UCSD-AML1 (cell line): ENCODE measurements at regions not wholly inside any gene's neighbourhood (a gene's known extent, or its start where the extent isn't known, plus 50 kb on each side); places are given as distances from the start of the nearest gene placed in this dataset.

Experiments used
- DNase-seq: peaks from one replicate; lab custom pipeline; 2025; ENCODE audit not compliant: unreplicated experiment; lab: John Stamatoyannopoulos, UW

DNA sequence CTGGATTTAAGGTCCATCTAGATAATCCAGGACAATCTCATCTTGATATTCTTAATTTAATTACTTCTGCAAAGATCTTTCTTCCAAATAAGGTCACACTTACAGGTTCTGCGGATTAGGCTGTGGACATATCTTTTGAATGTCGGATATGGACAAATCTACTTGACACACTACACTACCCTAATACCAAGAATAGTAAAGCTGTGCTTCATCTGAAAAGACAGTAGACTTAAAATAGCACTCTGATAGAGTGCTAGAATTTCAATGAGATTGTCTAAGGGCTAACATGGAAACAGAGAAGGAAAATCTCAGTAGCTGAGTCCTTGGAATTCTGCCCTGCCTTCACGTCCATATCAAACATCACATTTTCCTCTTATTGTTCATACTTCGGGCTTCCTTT lies 1238.0 kb downstream of the EPHA7 start:
- DNase-seq, result no peak

DNA sequence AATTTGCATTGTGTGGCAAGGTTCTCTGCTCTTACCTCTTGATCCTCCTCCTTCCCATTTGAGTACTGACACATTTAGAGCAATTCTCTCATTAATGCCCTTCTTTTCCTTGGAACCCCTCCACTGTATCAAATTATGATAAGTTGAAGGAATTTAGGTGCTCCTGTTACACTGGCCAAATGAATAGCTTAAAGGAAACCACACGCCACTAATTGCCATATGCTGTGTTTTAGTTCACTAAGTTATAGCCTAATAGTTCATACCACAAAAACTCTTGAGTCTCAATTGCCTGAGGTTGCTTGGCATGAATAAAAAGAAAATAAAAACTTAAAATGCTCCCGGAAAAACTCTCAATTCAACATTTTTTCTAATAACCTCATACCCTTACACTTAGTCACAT lies 1239.3 kb downstream of the EPHA7 start:
- no peak for DNase-seq

DNA sequence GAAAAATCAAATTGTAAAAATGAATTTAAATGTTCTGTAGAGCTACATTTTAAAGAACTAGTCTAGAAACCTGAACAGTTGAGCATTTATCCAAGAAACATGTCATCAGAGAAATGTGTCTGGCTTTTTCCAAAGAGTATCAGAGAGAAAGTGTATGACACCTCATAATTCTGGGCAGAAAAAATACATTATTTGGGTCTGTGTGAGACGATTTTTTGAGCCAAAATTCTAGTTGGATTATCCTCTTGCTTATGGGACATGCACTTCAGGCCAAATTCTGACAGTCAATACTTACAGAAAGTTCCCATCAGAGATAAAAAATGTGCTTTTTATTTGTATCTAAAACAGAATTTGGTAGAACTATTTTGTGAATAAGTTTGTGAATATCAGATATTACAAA lies 1242.7 kb downstream of the EPHA7 start:
- no peak for DNase-seq

DNA sequence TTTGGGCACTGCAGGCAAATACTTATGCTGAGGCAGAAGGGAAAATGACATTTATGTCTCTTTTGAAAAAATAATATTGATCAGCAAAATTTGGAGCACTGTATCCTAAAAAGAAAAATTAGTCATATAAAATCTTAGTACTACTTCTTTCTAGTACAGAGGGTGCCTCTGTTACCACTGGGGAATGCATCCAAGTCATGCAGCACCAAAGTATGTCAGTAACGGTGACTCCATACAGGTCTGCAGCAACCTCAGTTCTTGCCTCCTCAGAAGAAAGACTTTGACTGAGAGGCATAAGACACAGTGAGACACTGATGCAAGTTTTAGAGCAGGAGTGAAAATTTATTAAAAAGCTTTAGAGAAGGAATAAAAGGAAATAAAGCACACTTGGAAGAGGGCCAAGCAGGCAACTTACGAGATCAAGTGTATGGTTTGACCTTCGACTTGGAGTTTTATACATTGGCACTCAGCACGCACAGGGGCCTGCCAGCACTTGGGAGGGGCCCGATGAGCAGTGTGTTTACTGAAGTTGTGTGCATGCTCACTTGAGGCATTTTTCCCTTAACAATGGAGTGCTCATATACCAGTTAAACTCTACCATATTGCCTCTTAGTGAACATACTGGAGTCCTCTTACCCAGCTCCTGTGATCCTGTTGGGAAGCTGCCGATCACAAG lies 1244.8 kb downstream of the EPHA7 start:
- DNase-seq, result no peak

DNA sequence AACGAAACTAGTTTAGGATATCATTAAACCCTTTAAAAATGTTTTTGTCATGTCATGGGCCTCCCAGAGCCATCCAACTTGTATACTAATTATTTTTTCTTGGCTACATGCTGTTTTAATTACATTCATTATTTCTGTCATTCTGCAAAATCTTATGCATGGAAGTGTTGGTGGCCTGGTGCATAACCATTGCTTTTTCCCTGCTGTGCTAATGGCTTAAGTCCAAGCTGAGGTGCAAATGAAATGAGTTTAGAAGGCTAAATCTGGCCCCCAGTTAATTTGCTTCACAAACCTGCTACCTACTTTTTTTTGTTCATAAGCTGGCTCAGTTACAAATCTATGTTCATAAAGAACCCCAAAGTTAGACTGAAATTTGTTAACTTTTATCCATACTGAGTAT lies 1249.9 kb downstream of the EPHA7 start:
- DNase-seq, result no peak

DNA sequence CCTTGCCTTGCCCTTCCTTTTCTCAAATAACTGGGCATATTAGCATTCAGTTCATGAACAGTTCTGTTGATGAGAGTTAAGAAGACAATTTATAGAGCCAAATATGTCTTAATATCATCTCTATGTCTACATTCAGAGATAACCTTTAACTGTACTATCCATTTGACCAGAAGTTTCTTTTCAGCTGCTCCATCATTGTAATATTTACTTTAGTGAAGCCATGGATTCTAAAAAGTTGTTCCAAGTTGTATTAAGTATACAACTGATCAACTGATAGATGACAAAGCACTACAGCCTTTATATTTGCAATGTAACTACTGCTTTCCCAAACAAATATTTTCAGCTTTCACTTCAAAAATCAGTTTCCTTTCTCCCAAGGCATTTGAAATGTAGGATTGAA lies 1252.7 kb downstream of the EPHA7 start:
- no peak for DNase-seq

DNA sequence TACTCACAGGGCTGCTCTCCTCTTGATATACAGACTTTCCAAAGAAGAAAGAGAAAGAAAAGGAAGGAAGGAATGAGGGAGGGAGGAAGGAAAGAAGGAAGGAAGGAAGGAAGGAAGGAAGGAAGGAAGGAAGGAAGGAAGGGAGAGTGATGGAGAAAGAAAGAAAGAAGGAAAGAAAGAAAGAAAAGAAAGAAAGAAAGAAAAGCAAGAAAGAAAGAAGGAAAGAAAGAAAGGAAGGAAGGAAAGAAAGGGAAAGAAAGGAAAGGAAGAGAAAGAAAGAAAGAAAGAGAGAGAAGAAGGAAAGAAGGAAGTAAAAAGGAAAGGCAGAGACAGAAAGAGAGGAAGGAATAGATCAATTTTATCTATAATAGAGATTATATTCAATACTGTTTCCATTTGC lies 1257.4 kb downstream of the EPHA7 start:
- no peak for DNase-seq

DNA sequence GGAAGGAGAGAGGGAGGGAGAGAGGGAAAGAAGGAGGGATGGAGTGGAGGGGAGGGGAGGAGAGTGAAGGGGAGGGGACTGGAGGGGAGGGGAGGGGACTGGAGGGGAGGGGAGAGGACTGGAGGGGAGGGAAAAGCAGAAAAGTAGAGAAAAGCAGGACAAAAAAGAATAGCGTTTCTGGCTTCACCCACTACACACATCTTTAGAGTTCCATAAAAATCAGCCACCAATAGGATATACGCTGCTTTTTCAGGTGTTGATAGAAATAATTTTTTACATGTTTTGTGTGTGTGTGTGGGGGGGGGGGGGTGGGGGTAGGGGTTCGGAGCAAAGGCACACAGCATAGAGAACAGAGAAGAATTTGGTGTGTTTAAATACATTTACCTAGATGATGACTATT lies 1259.1 kb downstream of the EPHA7 start:
- no peak for DNase-seq

DNA sequence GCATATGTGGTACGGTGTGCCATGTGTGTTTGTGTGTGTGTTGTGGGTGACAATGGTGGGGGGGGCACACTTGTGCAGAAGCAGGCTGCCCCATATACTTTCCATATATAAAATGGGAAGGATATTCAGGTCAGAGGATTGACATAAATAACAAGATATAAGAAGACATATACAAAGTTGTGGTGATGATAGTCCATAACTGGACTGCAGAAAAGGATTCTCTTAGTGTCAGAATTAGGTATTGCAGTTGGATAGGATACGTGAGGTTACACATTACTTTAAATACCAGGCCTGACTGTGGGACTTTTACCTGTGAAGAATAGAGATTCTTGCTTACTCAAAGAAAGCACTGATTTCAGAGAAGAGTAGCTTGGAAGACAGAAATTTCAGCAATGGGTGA lies 1260.3 kb downstream of the EPHA7 start:
- no peak for DNase-seq

DNA sequence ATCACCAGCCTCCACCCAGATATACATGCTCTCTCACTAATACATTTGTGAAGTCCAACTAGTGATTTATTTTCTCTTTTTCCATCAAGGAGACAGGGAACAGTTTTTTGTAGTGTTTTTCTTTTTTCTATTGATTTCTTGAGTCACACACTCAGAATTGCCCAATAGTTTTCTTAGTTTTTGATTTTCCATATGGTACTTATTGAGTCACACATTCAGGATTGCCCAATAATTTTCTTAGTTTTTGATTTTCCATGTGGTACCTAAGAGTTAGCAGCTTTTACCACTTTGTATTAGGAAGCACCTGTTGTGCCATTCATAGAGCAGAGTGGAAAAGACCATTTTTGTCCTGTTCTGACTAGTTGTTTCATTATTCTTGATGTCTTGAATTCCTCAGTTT lies 1268.8 kb downstream of the EPHA7 start:
- no peak for DNase-seq

DNA sequence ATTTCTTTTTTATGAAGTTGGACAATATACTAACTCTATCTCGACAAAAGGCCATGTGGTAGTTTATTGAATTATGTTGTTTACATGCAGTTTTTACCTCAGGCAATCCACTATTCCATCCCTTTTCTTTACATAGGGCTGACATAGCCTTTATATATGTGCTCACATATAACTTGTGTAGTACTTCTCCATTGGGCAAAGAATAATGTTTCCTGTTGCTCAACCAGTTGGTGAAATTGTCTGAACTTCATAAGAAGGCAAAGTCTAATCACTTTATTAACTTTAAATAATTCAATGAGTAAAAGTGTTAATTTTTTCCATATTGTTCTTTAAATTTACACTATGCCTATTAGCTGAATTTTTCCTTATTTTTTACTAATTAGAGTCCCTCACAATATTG lies 1272.1 kb downstream of the EPHA7 start:
- no peak for DNase-seq

DNA sequence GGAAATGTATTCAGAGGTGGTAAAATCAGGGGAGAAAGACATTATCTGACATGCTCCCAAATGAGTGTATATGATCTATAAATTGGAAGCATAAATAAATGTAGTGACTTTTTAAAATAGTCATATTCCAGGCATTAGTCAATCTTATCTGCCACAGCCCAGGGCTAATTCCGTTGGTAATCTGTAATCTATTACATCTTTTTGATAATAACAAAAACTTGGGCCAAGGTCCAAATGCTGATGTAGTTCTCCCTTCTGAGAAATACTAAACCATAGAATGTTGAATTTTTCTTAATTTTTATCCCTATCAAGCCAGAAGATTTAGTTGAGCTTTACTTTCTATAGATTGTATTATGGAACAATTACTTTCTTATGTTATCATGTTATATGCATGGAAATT lies 1279.8 kb downstream of the EPHA7 start:
- DNase-seq, result no peak

DNA sequence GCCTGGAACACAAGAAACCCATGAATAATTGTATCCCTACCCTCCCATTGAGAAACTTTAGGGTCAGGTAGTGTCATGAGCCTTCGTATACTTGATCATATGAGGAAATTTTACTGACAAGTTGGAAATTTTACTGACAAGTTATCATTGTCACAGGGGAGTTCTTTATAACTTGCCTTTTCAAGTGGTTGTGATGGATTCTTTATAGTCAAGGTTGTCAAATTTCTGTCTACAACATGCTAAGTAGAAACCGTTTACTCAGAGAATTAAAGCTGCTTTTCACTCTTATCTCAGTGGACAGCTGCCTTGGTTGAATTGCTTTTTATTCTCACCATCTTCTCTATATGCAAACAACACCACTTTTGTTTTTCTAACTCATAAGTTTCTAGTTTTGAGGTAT lies 1286.4 kb downstream of the EPHA7 start:
- DNase-seq, result no peak

DNA sequence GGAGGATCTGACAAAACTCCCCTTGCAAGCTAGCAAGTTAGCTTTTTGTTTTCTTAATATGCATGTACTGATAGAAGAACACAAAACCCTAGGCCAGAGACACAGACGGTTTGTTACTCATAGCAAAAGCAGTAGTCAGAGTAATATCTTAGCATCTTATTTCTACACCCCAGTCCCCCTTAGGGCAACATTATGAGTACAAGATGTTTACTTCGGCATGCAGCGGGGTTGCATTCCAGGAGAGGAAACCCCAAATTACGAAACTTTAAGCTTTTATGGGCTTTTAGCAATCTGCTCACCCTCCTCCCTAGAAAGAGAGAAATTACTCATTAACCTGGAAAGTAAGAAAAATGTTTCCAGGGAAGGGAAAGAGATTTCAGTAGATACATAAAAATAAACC lies 1286.9 kb downstream of the EPHA7 start:
- no peak for DNase-seq

DNA sequence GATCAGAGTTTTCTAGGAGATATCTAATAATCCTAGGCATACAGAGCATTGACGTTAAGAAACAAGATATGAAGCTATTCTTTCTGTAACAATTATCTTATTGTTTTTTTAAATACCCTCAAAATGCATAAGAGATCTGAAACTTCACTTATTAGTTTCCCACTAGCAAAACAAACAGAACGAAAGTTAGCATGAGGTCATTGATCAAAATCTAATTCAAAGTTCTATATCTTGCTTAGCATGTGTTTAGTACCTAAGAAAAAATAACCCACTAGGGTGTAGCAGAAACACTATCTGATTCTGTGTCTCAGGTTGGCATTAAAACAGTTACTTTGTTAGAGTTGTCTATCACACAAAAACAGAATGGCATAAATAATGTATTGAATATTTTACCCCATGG lies 1288.4 kb downstream of the EPHA7 start:
- no peak for DNase-seq

DNA sequence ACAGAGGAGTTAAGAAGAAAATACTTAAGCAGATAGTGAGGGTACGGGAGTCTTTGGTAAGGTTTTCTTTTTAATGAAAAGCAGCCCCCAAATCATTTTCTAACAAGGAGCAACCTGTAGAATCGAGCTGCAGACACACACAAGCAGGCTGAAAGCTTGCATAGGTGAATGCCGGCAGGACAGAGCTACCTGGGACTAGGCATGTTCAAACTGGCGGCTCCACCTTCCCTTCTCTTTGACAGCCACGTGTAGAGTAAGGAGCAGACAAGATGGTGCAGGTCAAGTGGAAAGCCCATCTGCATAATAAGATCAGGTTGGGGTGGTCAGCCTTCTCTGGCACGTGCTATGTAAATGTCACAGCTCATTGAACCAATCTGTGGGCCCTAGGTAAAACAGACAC lies 1292.4 kb downstream of the EPHA7 start:
- no peak for DNase-seq

DNA sequence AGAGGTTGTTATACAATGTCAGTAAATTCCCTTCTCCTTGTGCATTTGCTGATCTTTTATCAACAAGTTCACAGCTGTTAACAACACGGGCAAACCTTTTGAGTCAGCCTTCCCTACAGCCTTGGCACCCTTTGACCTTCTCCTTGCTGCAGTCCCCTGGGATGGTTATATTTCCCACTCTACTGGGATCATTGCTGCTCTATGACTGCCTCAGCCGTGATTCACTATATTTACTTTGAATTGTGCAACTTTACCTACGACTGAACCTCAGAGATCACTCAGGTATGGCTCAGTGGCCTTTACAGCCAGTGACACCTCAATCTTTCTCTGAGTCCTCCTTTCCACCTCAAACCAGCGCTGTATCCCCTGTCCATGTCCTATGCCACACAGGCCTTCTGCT lies 1293.3 kb downstream of the EPHA7 start:
- no peak for DNase-seq

DNA sequence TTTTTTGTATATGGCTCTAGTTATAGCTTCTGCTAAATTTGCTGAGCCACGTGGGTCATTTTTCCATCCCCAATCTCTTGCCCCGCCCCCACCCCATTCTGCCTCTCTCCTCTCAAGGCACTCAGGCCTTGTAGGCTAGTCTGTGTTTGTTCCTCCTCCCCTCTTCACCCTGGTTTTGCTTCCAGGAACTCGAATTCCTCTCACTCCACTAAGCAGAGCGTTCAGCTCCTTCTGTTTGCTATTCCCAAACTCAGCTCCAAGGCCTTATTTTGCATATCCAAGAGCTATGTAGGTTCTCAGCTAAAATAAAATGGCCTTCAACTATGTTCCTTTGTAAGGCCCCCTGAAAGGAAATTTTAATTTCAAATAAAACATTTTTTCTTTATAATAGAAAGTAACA lies 1293.7 kb downstream of the EPHA7 start:
- DNase-seq, result no peak

DNA sequence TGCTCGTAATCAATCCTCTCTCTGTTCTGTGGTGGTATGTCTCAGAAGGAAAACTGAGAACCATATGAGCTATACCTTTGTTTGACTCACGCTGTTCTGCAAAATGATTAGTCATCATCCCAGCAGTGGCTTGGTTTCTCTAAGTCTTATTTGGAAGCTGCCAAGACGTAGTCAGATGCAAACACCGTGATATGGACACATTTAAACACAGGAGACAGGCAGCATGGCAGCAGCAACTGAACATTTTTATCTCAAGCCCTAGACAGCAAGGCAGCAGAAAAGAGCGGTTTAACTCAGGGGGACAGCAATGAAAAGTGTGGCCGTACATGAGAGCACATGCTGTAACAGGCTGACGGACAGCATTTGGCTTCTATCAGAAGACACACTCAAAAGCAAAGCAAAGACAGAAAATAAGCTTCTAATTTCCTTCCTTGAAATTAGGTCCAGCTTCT lies 1295.1 kb downstream of the EPHA7 start:
- no peak for DNase-seq

DNA sequence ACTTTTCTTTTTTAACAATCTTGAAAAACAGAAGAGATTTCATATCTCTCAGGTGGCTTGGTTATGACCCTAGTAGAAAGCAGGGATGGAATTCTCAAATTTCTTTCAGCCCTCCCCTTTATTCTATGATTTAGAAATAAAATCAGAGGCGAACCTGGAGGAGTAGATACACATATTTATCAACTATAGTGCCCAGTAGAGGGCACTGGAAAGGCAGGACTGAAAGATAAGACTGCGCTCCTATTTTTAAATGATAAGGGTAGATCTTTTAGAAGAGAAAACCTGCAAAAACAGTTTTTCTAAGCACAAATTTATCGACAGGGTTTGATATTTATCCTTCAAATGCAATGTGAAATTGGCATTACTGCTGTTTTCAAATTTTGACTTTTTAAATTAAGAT lies 1296.6 kb downstream of the EPHA7 start:
- DNase-seq, result no peak

DNA sequence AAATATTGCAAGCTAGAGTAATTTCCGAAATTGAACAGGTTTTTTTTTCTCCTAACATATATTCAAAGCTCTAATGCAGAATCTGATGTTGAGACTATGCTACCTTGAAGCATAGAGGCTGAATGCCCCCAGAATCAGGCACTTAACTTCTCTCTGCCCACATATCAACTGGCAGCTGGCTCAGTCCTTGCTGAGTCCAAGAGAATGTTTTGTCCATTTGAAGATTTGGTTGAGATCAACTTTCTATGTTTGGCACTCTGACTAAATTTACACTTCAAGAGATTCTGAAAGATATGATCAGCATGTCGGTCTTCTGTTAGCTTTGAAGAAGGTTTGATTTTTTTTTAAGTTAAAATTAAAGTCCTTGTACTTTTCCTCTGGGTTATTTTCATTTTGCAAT lies 1298.1 kb downstream of the EPHA7 start:
- no peak for DNase-seq

DNA sequence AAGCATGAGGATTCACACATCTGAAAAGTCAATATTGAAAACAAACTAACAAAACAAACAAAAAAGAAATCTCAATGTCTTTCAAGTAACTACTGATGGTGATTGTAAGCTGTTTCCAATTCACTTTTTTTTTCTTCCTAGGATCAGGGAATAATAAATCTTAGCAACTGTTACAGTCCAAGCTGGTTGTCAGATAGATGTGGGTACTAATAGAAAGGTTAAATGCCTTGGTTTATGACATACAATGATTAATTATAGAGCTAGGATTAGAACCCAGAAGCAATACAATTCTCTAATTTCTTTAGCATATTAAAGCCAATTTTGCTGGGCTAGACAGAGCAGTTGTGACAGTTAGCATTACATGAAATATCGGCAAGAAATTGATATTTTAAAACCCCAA lies 1301.6 kb downstream of the EPHA7 start:
- DNase-seq, result no peak

DNA sequence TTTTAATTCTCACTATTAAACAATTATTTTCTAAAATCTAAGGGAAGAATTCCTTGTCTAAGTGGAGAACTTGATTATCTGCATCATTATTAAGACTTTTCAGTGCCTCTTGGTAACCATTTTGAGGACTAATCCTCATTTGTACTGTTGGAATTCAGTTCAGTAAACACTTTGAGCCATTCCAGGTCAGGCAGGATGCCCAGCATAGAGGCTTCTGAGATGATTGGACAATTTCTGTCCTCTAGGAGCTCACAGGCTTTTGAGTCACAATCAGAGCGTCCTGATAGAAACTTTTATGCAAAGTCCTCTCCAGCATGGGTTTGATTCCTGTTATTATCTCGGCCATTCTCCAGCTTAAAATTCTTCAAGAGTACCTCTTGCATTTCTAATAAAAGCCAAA lies 1304.6 kb downstream of the EPHA7 start:
- no peak for DNase-seq
